Calu3 (cell line): ENCODE measurements at regions not wholly inside any gene's neighbourhood (a gene's known extent, or its start where the extent isn't known, plus 50 kb on each side); places are given as distances from the start of the nearest gene placed in this dataset.

Source experiments
- BruUV-seq: library from RNA; stranded (reverse); fragments of 400-500 nt; replicated peaks from 2 replicates; lab custom pipeline; 2021; lab: Mats Ljungman, UMichigan
- CTCF ChIA-PET: fragments of 300-600 bp; sonication (Branson Sonifier 250); formaldehyde crosslinking; loops from one replicate; lab custom pipeline; 2022; ENCODE audit warnings: antibody characterized with exemption; lab: Charles Lee
- DNase-seq: peaks from one replicate; pipeline ENCODE4 v3.0.0; 2022
- H3K27ac Mint-ChIP-seq: one replicate; pipeline ENCODE4 v1.8.0; 2022; ENCODE audit warnings: mixed read lengths; ENCODE audit not compliant: unreplicated experiment
- H3K27me3 Mint-ChIP-seq: one replicate; pipeline ENCODE4 v1.8.0; 2022; ENCODE audit warnings: mixed read lengths; ENCODE audit not compliant: unreplicated experiment
- H3K36me3 Mint-ChIP-seq: one replicate; pipeline ENCODE4 v1.8.0; 2022; ENCODE audit warnings: mild to moderate bottlenecking, moderate library complexity, mixed read lengths; ENCODE audit not compliant: insufficient read depth, unreplicated experiment
- H3K4me1 Mint-ChIP-seq: one replicate; pipeline ENCODE4 v1.8.0; 2022; ENCODE audit warnings: mild to moderate bottlenecking, low read depth, mixed read lengths; ENCODE audit not compliant: unreplicated experiment
- H3K4me3 Mint-ChIP-seq: one replicate; pipeline ENCODE4 v1.8.0; 2022; ENCODE audit warnings: mild to moderate bottlenecking, low read depth, moderate library complexity, mixed read lengths; ENCODE audit not compliant: unreplicated experiment
- H3K9me3 Mint-ChIP-seq: one replicate; pipeline ENCODE4 v1.8.0; 2022; ENCODE audit warnings: low read depth, mixed read lengths; ENCODE audit not compliant: unreplicated experiment
- CTCF ChIP-seq: fragments of 200-600 bp; IDR thresholded peaks from one replicate; pipeline ENCODE4 v1.8.0; 2022; ENCODE audit warnings: antibody characterized with exemption; ENCODE audit not compliant: unreplicated experiment
- intact Hi-C: fragments of 100-400 bp; cut with micrococcal nuclease; formaldehyde crosslinking; loops from one replicate; pipeline ENCODE4 v1.10.0; 2022; ENCODE audit not compliant: unreplicated experiment

GRCh38 chr12:116425256-116426193 lies 133.7 kb upstream of the MAP1LC3B2 start:
- Mint-ChIP-seq H3K27ac (no peak overlapping the region), H3K27me3 (no peaks in the 10 kb centered on the region), H3K4me3 (no peak overlapping the region), H3K9me3 (no peaks in the 10 kb centered on the region), H3K4me1 (peaks cover 23% of the 10 kb centered on the region), H3K36me3 (no peaks in the 10 kb centered on the region)
- CTCF ChIA-PET: interaction anchor here (0.7 to 1.1 kb wide), 3 partner anchors 8 to 279 kb away, joined by 3 to 5 read pairs (median 4); no protein-coding TSS in a partner anchor
- no peak for DNase-seq
- TF ChIP-seq CTCF: no peak
- intact Hi-C loops: no loop called here
- BruUV-seq: no TSS peak

- CTCF ChIA-PET: interaction anchor here (0.6 to 1.1 kb wide), 3 partner anchors 27 to 178 kb away, joined by 3 to 4 read pairs (median 3); no protein-coding TSS in a partner anchor
- H3K36me3 Mint-ChIP-seq: no peaks in the 10 kb centered on the region
- H3K4me1 Mint-ChIP-seq: peaks cover 23% of the 10 kb centered on the region
- intact Hi-C loops: no loop called here
- no peaks in the 10 kb centered on the region for H3K27me3 Mint-ChIP-seq
- H3K4me3 Mint-ChIP-seq: no peak overlapping the region
- H3K9me3 Mint-ChIP-seq: no peaks in the 10 kb centered on the region
- TF ChIP-seq CTCF: no peak
- no TSS peak for BruUV-seq
- peak; percentile 51 for DNase-seq
- H3K27ac Mint-ChIP-seq: no peak overlapping the region
Observed at GRCh38 chr12:116426391-116427136, 132.6 kb upstream of the MAP1LC3B2 start.

GRCh38 chr12:116427200-116427930 lies 131.8 kb upstream of the MAP1LC3B2 start:
- CTCF ChIA-PET: interaction anchor here (0.6 to 1.1 kb wide), 2 partner anchors 50 to 106 kb away, joined by 4 to 5 read pairs; no protein-coding TSS in a partner anchor
- no TSS peak for BruUV-seq
- intact Hi-C loops: no loop called here
- H3K4me1 Mint-ChIP-seq: peaks cover 23% of the 10 kb centered on the region
- H3K27ac Mint-ChIP-seq: no peak overlapping the region
- H3K9me3 Mint-ChIP-seq: no peaks in the 10 kb centered on the region
- no peaks in the 10 kb centered on the region for H3K27me3 Mint-ChIP-seq
- no peaks in the 10 kb centered on the region for H3K36me3 Mint-ChIP-seq
- peak overlapping the region; percentile 19 for H3K4me3 Mint-ChIP-seq
- TF ChIP-seq CTCF: no peak
- peak; percentile 18 for DNase-seq

- BruUV-seq: no TSS peak
- H3K4me3 Mint-ChIP-seq: no peak overlapping the region
- H3K36me3 Mint-ChIP-seq: no peaks in the 10 kb centered on the region
- no peak overlapping the region for H3K27ac Mint-ChIP-seq
- intact Hi-C loops: loop anchor here (5.0 to 10.0 kb wide), 2 partner anchors 62 to 165 kb away; no protein-coding TSS in a partner anchor
- H3K9me3 Mint-ChIP-seq: no peaks in the 10 kb centered on the region
- H3K27me3 Mint-ChIP-seq: no peaks in the 10 kb centered on the region
- H3K4me1 Mint-ChIP-seq: peaks cover 23% of the 10 kb centered on the region
- CTCF ChIA-PET: no interaction called here
- no peak for DNase-seq
- no peak for TF ChIP-seq CTCF
Observed at GRCh38 chr12:116429826-116430360, 129.3 kb upstream of the MAP1LC3B2 start.
